HCT116 (cell line): ENCODE measurements at regions not wholly inside any gene's neighbourhood (a gene's known extent, or its start where the extent isn't known, plus 50 kb on each side); places are given as distances from the start of the nearest gene placed in this dataset.

Experiments
- ATAC-seq: fragments of 200-7000 bp; cut with Tn5 transposase; 2 replicates; pipeline ENCODE4 v1.9.1; 2020; ENCODE audit warnings: mild to moderate bottlenecking, moderate library complexity
- BruUV-seq: library from RNA; stranded (reverse); fragments of 400-500 nt; replicated peaks from 2 replicates; lab custom pipeline; 2021; lab: Mats Ljungman, UMichigan
- CTCF ChIA-PET: fragments of 300-600 bp; sonication (Branson Sonifier 250); formaldehyde crosslinking; loops from one replicate; lab custom pipeline; 2021; ENCODE audit warnings: antibody characterized with exemption; lab: Charles Lee
- POLR2A ChIA-PET: fragments of 300-600, 350-600 bp; sonication (Branson Sonifier 250); formaldehyde crosslinking; loops from one replicate; lab custom pipeline; 2021; ENCODE audit warnings: antibody characterized with exemption; lab: Charles Lee
- RAD21 ChIA-PET, 2 experiments: fragments of 300-600 bp; sonication (Branson Sonifier 250); formaldehyde crosslinking; loops; one replicate each; lab custom pipeline; 2023; ENCODE audit warnings: low total read pairs in 2 of 2; ENCODE audit not compliant: uncharacterized antibody in 2 of 2, unreplicated experiment in 2 of 2, low non-redundant PET in 1 of 2; lab: Charles Lee
- DNase-seq: peaks from one replicate; pipeline ENCODE4 v3.0.0-alpha.2; 2010; ENCODE audit warnings: low read depth, low spot score
- H2AFZ ChIP-seq: fragments of 200-600 bp; shearing (Covaris generic), sonication (generic); 2 replicates; pipeline ENCODE4 v1.6.1; 2017; ENCODE audit warnings: low read depth, mixed run types, mixed read lengths, antibody characterized with exemption, low read length; ENCODE audit not compliant: poor library complexity, severe bottlenecking
- H3K27ac ChIP-seq: 2 replicates; pipeline ENCODE4 v1.5.1; 2012; ENCODE audit warnings: low read depth, low read length
- H3K27me3 ChIP-seq: fragments of 200-600 bp; sonication (generic); 2 replicates; pipeline ENCODE4 v1.6.1; 2016; ENCODE audit warnings: mixed run types, low read length, mixed read lengths; ENCODE audit not compliant: insufficient read depth
- H3K36me3 ChIP-seq, 2 experiments: fragments of 200-500 bp in 1 of 2; fragments of 200-600 bp in 1 of 2; sonication (Bioruptor generic) in 1 of 2; sonication (generic) in 1 of 2; 2 replicates each; pipeline versions ENCODE4 v1.5.1 to v1.6.1; 2014 to 2016; ENCODE audit warnings: low read length in 2 of 2, inconsistent platforms in 1 of 2, mixed read lengths in 1 of 2, mixed run types in 1 of 2; ENCODE audit not compliant: insufficient read depth in 2 of 2, control insufficient read depth in 1 of 2
- H3K4me1 ChIP-seq, 2 experiments: fragments of 200-600 bp in 1 of 2; sonication (generic) in 1 of 2; 2 replicates each; pipeline versions ENCODE4 v1.5.1 to v1.6.1; 2012 to 2017; ENCODE audit warnings: low read length in 2 of 2, inconsistent platforms in 1 of 2, mild to moderate bottlenecking in 1 of 2, mixed read lengths in 1 of 2, mixed run types in 1 of 2, moderate library complexity in 1 of 2; ENCODE audit not compliant: insufficient read depth in 2 of 2, control insufficient read depth in 1 of 2
- H3K4me2 ChIP-seq: fragments of 200-600 bp; sonication (generic); 2 replicates; pipeline ENCODE4 v1.6.1; 2017; ENCODE audit warnings: mixed run types, low read length, mixed read lengths
- H3K4me3 ChIP-seq, 2 experiments: fragments of 200-600 bp in 1 of 2; sonication (generic) in 1 of 2; replicated peaks in 1 of 2; 2 replicates each; pipeline ENCODE4 v1.5.1; 2011 to 2016; ENCODE audit warnings: low read length in 2 of 2, control low read depth in 1 of 2, low read depth in 1 of 2, mild to moderate bottlenecking in 1 of 2, mixed read lengths in 1 of 2, mixed run types in 1 of 2
- H3K79me2 ChIP-seq: fragments of 200-600 bp; sonication (generic); 2 replicates; pipeline ENCODE4 v1.6.1; 2017; ENCODE audit warnings: mild to moderate bottlenecking, mixed run types, low read length, moderate library complexity, mixed read lengths; ENCODE audit not compliant: insufficient read depth
- H3K9ac ChIP-seq: fragments of 200-600 bp; sonication (generic); 2 replicates; pipeline ENCODE4 v1.6.1; 2016; ENCODE audit warnings: low read length, mixed read lengths
- H3K9me2 ChIP-seq: fragments of 200-600 bp; sonication (generic), shearing (Covaris generic); 2 replicates; pipeline ENCODE4 v1.6.1; 2017; ENCODE audit warnings: mixed run types, mild to moderate bottlenecking, moderate library complexity; ENCODE audit not compliant: insufficient read depth
- H3K9me3 ChIP-seq, 2 experiments: fragments of 200-500 bp in 1 of 2; fragments of 200-600 bp in 1 of 2; sonication (Bioruptor generic) in 1 of 2; sonication (generic) in 1 of 2; 2 replicates each; pipeline ENCODE4 v1.6.1; 2014 to 2017; ENCODE audit warnings: low read length in 2 of 2, mixed read lengths in 2 of 2, inconsistent platforms in 1 of 2, low read depth in 1 of 2, mild to moderate bottlenecking in 1 of 2, mixed run types in 1 of 2, moderate library complexity in 1 of 2; ENCODE audit not compliant: control insufficient read depth in 1 of 2, insufficient read depth in 1 of 2
- H4K20me1 ChIP-seq: fragments of 200-600 bp; sonication (generic), shearing (Covaris generic); 2 replicates; pipeline ENCODE4 v1.6.1; 2017; ENCODE audit warnings: mixed run types, mild to moderate bottlenecking, moderate library complexity; ENCODE audit not compliant: insufficient read depth
- EGR1 ChIP-seq: IDR thresholded peaks from 2 replicates; pipeline ENCODE4 v1.6.1; 2012; ENCODE audit warnings: low read depth
- ELF1 ChIP-seq: IDR thresholded peaks from 2 replicates; pipeline ENCODE4 v1.6.1; 2012; ENCODE audit warnings: low read depth, borderline replicate concordance
- EZH2 ChIP-seq: fragments of 200-600 bp; sonication (generic); IDR thresholded peaks from 2 replicates; pipeline ENCODE4 v1.6.1; 2017; ENCODE audit warnings: antibody characterized with exemption, mixed run types
- EZH2phosphoT487 ChIP-seq: fragments of 200-600 bp; IDR thresholded peaks from 2 replicates; pipeline ENCODE4 v1.6.1; 2018; ENCODE audit warnings: antibody characterized with exemption, borderline replicate concordance
- FOSL1 ChIP-seq: IDR thresholded peaks from 2 replicates; pipeline ENCODE4 v1.6.1; 2012; ENCODE audit warnings: low read depth
- RAD21 ChIP-seq: IDR thresholded peaks from 2 replicates; pipeline ENCODE4 v1.6.1; 2012; ENCODE audit warnings: low read depth, mild to moderate bottlenecking
- SIN3A ChIP-seq: IDR thresholded peaks from 2 replicates; pipeline ENCODE4 v1.6.1; 2012; ENCODE audit warnings: low read depth
- TCF7L2 ChIP-seq: IDR thresholded peaks from 2 replicates; pipeline ENCODE4 v1.7.0; 2011; ENCODE audit warnings: borderline replicate concordance, inconsistent platforms; ENCODE audit not compliant: insufficient read depth, insufficient read length; ENCODE audit errors: extremely low read depth
- YY1 ChIP-seq: IDR thresholded peaks from 2 replicates; pipeline ENCODE4 v1.6.1; 2011; ENCODE audit warnings: low read length, low read depth, moderate library complexity, mild to moderate bottlenecking; ENCODE audit not compliant: insufficient replicate concordance; ENCODE audit errors: extremely low read depth
- ZNF274 ChIP-seq: fragments of 200-500 bp; sonication (Bioruptor generic); IDR thresholded peaks from 2 replicates; pipeline ENCODE4 v1.6.1; 2014; ENCODE audit warnings: mild to moderate bottlenecking, low read depth, low read length, inconsistent platforms
- intact Hi-C: fragments of 100-400 bp; cut with micrococcal nuclease; formaldehyde crosslinking; loops from 2 replicates; pipeline ENCODE4 v1.10.0; 2022
- TF ChIP-seq, protein P1 (sequence below): IDR thresholded peaks from 2 replicates; pipeline ENCODE4 v1.6.1; 2011; ENCODE audit warnings: mild to moderate bottlenecking, low read length, moderate library complexity; ENCODE audit not compliant: insufficient replicate concordance; ENCODE audit errors: extremely low read depth

- Histone ChIP-seq H3K79me2 (no peaks in the 10 kb centered on the region), H3K9me2 (no peaks in the 10 kb centered on the region)
- TF ChIP-seq ZNF274 (no peak), EZH2phosphoT487 (no peak), RAD21 (no peak), TCF7L2 (no peak), SIN3A (no peak), YY1 (no peak), ELF1 (no peak), EZH2 (no peak), EGR1 (no peak), FOSL1 (no peak)
- TF ChIP-seq, protein P1, sequence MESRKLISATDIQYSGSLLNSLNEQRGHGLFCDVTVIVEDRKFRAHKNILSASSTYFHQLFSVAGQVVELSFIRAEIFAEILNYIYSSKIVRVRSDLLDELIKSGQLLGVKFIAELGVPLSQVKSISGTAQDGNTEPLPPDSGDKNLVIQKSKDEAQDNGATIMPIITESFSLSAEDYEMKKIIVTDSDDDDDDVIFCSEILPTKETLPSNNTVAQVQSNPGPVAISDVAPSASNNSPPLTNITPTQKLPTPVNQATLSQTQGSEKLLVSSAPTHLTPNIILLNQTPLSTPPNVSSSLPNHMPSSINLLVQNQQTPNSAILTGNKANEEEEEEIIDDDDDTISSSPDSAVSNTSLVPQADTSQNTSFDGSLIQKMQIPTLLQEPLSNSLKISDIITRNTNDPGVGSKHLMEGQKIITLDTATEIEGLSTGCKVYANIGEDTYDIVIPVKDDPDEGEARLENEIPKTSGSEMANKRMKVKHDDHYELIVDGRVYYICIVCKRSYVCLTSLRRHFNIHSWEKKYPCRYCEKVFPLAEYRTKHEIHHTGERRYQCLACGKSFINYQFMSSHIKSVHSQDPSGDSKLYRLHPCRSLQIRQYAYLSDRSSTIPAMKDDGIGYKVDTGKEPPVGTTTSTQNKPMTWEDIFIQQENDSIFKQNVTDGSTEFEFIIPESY = no peak
- TF ChIP-seq, all 23 proteins: peak for 0
- Histone ChIP-seq H3K4me3 (no peak overlapping the region), H3K9me3 (no peaks in the 10 kb centered on the region), H3K27me3 (no peaks in the 10 kb centered on the region), H4K20me1 (no peaks in the 10 kb centered on the region), H3K4me2 (no peak overlapping the region), H3K27ac (no peak overlapping the region), H3K36me3 (no peaks in the 10 kb centered on the region), H3K9ac (no peak overlapping the region), H2AFZ (no peak overlapping the region), H3K4me1 (no peaks in the 10 kb centered on the region)
- BruUV-seq = no TSS peak
- no peak for ATAC-seq
- ChIA-PET RAD21 (no interaction called here), POLR2A (no interaction called here), CTCF (no interaction called here)
- intact Hi-C loops = no loop called here
- DNase-seq = no peak
Observed at GRCh38 chr1:56156971-56157876, 422.1 kb downstream of the PLPP3 start.
